ENCODE measurements at regions not wholly inside any gene's neighbourhood (a gene's known extent, or its start where the extent isn't known, plus 50 kb on each side); places are given as distances from the start of the nearest gene placed in this dataset.

GRCh38 chr3:104788807-104789206 lies 577.9 kb upstream of the ALCAM start:
- DNase-seq, result no peak

- DNase-seq, result no peak
Measured at GRCh38 chr3:104791331-104791730, 575.4 kb upstream of the ALCAM start.

GRCh38 chr3:104796556-104796955 lies 570.2 kb upstream of the ALCAM start:
- DNase-seq, result no peak

- no peak for DNase-seq
Measured at GRCh38 chr3:104805042-104805441, 561.7 kb upstream of the ALCAM start.

GRCh38 chr3:104805508-104805907 lies 561.2 kb upstream of the ALCAM start:
- DNase-seq, result no peak

GRCh38 chr3:104810896-104811295 lies 555.8 kb upstream of the ALCAM start:
- no peak for DNase-seq

GRCh38 chr3:104816008-104816407 lies 550.7 kb upstream of the ALCAM start:
- DNase-seq, result no peak

- DNase-seq, result no peak
Measured at GRCh38 chr3:104816716-104817115, 550.0 kb upstream of the ALCAM start.

- DNase-seq, result no peak
Measured at GRCh38 chr3:104819333-104819732, 547.4 kb upstream of the ALCAM start.

GRCh38 chr3:104820959-104821358 lies 545.8 kb upstream of the ALCAM start:
- DNase-seq, result no peak

- DNase-seq, result peak; percentile 53
Measured at GRCh38 chr3:104825116-104825515, 541.6 kb upstream of the ALCAM start.

GRCh38 chr3:104831071-104831470 lies 535.6 kb upstream of the ALCAM start:
- DNase-seq, result peak; percentile 47

- DNase-seq, result no peak
Measured at GRCh38 chr3:104832530-104832929, 534.2 kb upstream of the ALCAM start.

- DNase-seq, result no peak
Measured at GRCh38 chr3:104835376-104835775, 531.3 kb upstream of the ALCAM start.

- peak; percentile 79 for DNase-seq
Measured at GRCh38 chr3:104846270-104846669, 520.4 kb upstream of the ALCAM start.

- DNase-seq, result no peak
Measured at GRCh38 chr3:104849070-104849469, 517.6 kb upstream of the ALCAM start.

GRCh38 chr3:104854468-104854867 lies 512.2 kb upstream of the ALCAM start:
- no peak for DNase-seq

GRCh38 chr3:104855702-104856101 lies 511.0 kb upstream of the ALCAM start:
- peak; percentile 17 for DNase-seq

GRCh38 chr3:104856741-104857140 lies 510.0 kb upstream of the ALCAM start:
- DNase-seq, result no peak

GRCh38 chr3:104868291-104868690 lies 498.4 kb upstream of the ALCAM start:
- DNase-seq, result no peak

- DNase-seq, result no peak
Measured at GRCh38 chr3:104870276-104870675, 496.4 kb upstream of the ALCAM start.

GRCh38 chr3:104873331-104873730 lies 493.4 kb upstream of the ALCAM start:
- peak; percentile 91 for DNase-seq

- DNase-seq, result peak; percentile 60
Measured at GRCh38 chr3:104878395-104878794, 488.3 kb upstream of the ALCAM start.

- peak; percentile 38 for DNase-seq
Measured at GRCh38 chr3:104879919-104880318, 486.8 kb upstream of the ALCAM start.

- no peak for DNase-seq
Measured at GRCh38 chr3:104885214-104885814, 481.4 kb upstream of the ALCAM start.
